ENCODE measurements at regions not wholly inside any gene's neighbourhood (a gene's known extent, or its start where the extent isn't known, plus 50 kb on each side); places are given as distances from the start of the nearest gene placed in this dataset.

DNA sequence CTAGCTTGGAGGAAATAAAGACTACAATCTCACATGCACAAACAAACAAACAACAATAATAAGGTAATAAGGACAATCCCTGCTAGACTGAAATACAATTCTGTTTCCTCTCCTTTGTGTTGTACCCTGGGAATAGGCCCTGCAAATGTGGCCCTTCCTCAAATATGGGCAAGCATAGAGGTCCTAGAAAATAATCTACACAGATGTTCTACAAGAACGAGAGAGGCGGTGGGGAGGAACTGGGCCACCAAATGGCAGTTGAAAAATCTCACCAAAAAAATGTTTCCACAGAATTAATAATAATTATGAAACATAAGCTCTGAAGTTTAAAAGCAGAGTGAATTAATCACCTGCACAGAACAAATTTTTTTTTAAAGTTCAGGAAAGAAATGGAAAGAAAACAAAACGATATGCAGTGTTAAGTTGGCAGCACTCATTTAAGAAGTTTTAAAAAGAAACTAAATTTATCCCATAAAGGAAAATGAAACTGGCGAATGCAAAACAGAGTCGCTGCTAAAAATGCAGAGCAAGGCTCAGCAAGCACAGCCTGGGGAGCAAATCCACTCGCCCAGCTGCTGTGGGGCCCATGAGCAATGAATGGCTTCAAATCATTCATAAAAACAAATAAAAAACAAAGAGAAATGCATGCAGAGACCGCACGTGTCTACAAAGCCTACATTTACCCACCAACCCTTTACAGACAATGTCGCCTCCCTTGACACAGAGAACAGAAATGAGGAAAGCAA, 475.4 kb downstream of the OCA2 start (continued):
- TF ChIP-seq, protein P1, sequence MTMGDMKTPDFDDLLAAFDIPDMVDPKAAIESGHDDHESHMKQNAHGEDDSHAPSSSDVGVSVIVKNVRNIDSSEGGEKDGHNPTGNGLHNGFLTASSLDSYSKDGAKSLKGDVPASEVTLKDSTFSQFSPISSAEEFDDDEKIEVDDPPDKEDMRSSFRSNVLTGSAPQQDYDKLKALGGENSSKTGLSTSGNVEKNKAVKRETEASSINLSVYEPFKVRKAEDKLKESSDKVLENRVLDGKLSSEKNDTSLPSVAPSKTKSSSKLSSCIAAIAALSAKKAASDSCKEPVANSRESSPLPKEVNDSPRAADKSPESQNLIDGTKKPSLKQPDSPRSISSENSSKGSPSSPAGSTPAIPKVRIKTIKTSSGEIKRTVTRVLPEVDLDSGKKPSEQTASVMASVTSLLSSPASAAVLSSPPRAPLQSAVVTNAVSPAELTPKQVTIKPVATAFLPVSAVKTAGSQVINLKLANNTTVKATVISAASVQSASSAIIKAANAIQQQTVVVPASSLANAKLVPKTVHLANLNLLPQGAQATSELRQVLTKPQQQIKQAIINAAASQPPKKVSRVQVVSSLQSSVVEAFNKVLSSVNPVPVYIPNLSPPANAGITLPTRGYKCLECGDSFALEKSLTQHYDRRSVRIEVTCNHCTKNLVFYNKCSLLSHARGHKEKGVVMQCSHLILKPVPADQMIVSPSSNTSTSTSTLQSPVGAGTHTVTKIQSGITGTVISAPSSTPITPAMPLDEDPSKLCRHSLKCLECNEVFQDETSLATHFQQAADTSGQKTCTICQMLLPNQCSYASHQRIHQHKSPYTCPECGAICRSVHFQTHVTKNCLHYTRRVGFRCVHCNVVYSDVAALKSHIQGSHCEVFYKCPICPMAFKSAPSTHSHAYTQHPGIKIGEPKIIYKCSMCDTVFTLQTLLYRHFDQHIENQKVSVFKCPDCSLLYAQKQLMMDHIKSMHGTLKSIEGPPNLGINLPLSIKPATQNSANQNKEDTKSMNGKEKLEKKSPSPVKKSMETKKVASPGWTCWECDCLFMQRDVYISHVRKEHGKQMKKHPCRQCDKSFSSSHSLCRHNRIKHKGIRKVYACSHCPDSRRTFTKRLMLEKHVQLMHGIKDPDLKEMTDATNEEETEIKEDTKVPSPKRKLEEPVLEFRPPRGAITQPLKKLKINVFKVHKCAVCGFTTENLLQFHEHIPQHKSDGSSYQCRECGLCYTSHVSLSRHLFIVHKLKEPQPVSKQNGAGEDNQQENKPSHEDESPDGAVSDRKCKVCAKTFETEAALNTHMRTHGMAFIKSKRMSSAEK (CRISPR knock-in tag; IDR thresholded peaks at IDR 0.05; ENCODE audit: borderline replicate concordance), result no peak
- TF ChIP-seq, protein P2, sequence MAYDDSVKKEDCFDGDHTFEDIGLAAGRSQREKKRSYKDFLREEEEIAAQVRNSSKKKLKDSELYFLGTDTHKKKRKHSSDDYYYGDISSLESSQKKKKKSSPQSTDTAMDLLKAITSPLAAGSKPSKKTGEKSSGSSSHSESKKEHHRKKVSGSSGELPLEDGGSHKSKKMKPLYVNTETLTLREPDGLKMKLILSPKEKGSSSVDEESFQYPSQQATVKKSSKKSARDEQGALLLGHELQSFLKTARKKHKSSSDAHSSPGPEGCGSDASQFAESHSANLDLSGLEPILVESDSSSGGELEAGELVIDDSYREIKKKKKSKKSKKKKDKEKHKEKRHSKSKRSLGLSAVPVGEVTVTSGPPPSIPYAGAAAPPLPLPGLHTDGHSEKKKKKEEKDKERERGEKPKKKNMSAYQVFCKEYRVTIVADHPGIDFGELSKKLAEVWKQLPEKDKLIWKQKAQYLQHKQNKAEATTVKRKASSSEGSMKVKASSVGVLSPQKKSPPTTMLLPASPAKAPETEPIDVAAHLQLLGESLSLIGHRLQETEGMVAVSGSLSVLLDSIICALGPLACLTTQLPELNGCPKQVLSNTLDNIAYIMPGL (CRISPR knock-in tag; IDR thresholded peaks at IDR 0.05), result no peak
- TF ChIP-seq, protein P3, sequence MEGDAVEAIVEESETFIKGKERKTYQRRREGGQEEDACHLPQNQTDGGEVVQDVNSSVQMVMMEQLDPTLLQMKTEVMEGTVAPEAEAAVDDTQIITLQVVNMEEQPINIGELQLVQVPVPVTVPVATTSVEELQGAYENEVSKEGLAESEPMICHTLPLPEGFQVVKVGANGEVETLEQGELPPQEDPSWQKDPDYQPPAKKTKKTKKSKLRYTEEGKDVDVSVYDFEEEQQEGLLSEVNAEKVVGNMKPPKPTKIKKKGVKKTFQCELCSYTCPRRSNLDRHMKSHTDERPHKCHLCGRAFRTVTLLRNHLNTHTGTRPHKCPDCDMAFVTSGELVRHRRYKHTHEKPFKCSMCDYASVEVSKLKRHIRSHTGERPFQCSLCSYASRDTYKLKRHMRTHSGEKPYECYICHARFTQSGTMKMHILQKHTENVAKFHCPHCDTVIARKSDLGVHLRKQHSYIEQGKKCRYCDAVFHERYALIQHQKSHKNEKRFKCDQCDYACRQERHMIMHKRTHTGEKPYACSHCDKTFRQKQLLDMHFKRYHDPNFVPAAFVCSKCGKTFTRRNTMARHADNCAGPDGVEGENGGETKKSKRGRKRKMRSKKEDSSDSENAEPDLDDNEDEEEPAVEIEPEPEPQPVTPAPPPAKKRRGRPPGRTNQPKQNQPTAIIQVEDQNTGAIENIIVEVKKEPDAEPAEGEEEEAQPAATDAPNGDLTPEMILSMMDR (IDR thresholded peaks at IDR 0.05), result no peak
- no peak for TF ChIP-seq ZNF671 (CRISPR knock-in tag; IDR thresholded peaks at IDR 0.05)
- TF ChIP-seq ELF4 (CRISPR knock-in tag; IDR thresholded peaks at IDR 0.05; ENCODE audit: low read depth), result no peak
- TF ChIP-seq ESRRA (CRISPR knock-in tag; IDR thresholded peaks at IDR 0.05; ENCODE audit: borderline replicate concordance), result no peak
- no peak for TF ChIP-seq SOX15 (CRISPR knock-in tag; IDR thresholded peaks at IDR 0.05)
- no peak for TF ChIP-seq SP1 (CRISPR knock-in tag; conservative IDR thresholded peaks at IDR 0.05)
- TF ChIP-seq CBFB (CRISPR knock-in tag; IDR thresholded peaks at IDR 0.05; ENCODE audit: low read depth), result no peak
- TF ChIP-seq GRHL2 (CRISPR knock-in tag; IDR thresholded peaks at IDR 0.05; ENCODE audit: insufficient replicate concordance, severe bottlenecking), result no peak
- TF ChIP-seq, protein P4, sequence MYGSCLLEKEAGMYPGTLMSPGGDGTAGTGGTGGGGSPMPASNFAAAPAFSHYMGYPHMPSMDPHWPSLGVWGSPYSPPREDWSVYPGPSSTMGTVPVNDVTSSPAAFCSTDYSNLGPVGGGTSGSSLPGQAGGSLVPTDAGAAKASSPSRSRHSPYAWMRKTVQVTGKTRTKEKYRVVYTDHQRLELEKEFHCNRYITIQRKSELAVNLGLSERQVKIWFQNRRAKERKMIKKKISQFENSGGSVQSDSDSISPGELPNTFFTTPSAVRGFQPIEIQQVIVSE (CRISPR knock-in tag; IDR thresholded peaks at IDR 0.05; ENCODE audit: borderline replicate concordance), result no peak
- no peak for TF ChIP-seq ZNF219 (CRISPR knock-in tag; IDR thresholded peaks at IDR 0.05; ENCODE audit: borderline replicate concordance)

DNA sequence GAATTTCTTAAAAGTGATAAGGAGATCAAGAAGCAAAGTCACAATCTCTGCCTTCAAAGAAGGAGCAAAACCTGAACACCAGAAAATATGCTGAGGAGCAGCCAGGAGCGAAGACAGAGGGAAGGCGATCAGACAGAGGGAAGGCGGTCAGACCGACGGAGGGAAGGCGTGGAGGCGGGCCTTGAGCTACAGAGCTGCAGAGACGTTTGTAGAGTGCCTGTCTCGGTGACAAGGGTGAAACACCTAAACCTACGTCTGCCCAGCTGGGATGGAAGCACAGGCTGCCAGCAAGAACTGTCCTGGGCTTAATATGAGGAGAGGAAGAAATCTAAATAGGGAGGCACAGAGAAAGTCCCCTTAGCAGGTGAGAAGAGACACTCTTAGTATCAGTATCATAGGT, 476.0 kb downstream of the OCA2 start:
- ChIA-PET CTCF (no interaction called here), POLR2A (no interaction called here)
- TF ChIP-seq NFE2L1 (CRISPR knock-in tag; IDR thresholded peaks at IDR 0.05) (no peak), GTF2I (CRISPR knock-in tag; conservative IDR thresholded peaks at IDR 0.05) (no peak), HMGA2 (CRISPR knock-in tag; IDR thresholded peaks at IDR 0.05) (no peak), JUN (CRISPR knock-in tag; IDR thresholded peaks at IDR 0.05) (no peak), ATF1 (CRISPR knock-in tag; IDR thresholded peaks at IDR 0.05) (no peak), ZNF121 (CRISPR knock-in tag; IDR thresholded peaks at IDR 0.05) (no peak), FOXJ3 (CRISPR knock-in tag; IDR thresholded peaks at IDR 0.05; ENCODE audit: borderline replicate concordance) (no peak)
- TF ChIP-seq, protein P5, sequence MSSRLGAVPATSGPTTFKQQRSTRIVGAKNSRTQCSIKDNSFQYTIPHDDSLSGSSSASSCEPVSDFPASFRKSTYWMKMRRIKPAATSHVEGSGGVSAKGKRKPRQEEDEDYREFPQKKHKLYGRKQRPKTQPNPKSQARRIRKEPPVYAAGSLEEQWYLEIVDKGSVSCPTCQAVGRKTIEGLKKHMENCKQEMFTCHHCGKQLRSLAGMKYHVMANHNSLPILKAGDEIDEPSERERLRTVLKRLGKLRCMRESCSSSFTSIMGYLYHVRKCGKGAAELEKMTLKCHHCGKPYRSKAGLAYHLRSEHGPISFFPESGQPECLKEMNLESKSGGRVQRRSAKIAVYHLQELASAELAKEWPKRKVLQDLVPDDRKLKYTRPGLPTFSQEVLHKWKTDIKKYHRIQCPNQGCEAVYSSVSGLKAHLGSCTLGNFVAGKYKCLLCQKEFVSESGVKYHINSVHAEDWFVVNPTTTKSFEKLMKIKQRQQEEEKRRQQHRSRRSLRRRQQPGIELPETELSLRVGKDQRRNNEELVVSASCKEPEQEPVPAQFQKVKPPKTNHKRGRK (CRISPR knock-in tag; IDR thresholded peaks at IDR 0.05; ENCODE audit: borderline replicate concordance), result no peak
- TF ChIP-seq, protein P6, sequence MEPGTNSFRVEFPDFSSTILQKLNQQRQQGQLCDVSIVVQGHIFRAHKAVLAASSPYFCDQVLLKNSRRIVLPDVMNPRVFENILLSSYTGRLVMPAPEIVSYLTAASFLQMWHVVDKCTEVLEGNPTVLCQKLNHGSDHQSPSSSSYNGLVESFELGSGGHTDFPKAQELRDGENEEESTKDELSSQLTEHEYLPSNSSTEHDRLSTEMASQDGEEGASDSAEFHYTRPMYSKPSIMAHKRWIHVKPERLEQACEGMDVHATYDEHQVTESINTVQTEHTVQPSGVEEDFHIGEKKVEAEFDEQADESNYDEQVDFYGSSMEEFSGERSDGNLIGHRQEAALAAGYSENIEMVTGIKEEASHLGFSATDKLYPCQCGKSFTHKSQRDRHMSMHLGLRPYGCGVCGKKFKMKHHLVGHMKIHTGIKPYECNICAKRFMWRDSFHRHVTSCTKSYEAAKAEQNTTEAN (CRISPR knock-in tag; IDR thresholded peaks at IDR 0.05), result no peak
- TF ChIP-seq, protein P7, sequence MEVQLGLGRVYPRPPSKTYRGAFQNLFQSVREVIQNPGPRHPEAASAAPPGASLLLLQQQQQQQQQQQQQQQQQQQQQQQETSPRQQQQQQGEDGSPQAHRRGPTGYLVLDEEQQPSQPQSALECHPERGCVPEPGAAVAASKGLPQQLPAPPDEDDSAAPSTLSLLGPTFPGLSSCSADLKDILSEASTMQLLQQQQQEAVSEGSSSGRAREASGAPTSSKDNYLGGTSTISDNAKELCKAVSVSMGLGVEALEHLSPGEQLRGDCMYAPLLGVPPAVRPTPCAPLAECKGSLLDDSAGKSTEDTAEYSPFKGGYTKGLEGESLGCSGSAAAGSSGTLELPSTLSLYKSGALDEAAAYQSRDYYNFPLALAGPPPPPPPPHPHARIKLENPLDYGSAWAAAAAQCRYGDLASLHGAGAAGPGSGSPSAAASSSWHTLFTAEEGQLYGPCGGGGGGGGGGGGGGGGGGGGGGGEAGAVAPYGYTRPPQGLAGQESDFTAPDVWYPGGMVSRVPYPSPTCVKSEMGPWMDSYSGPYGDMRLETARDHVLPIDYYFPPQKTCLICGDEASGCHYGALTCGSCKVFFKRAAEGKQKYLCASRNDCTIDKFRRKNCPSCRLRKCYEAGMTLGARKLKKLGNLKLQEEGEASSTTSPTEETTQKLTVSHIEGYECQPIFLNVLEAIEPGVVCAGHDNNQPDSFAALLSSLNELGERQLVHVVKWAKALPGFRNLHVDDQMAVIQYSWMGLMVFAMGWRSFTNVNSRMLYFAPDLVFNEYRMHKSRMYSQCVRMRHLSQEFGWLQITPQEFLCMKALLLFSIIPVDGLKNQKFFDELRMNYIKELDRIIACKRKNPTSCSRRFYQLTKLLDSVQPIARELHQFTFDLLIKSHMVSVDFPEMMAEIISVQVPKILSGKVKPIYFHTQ (CRISPR knock-in tag; IDR thresholded peaks at IDR 0.05), result no peak

More for the DNA sequence above, 476.0 kb downstream of the OCA2 start:
- H3K27ac Mint-ChIP-seq, result no peak overlapping the region
- peaks cover 23% of the 10 kb centered on the region for H3K9me3 Mint-ChIP-seq
- no peak overlapping the region for H3K4me3 Mint-ChIP-seq
- 0 out of 2 replicates have a peak, but pooled peaks cover 2% of the 10 kb centered on the region for H3K27me3 Mint-ChIP-seq (ENCODE audit: low read depth)
- H3K4me1 Mint-ChIP-seq, result peaks cover 10% of the 10 kb centered on the region
- peak; percentile 72 for ATAC-seq
- DNase-seq (ENCODE audit: low spot score), result no peak
- H3K36me3 Mint-ChIP-seq, result peaks cover 17% of the 10 kb centered on the region

Measured in WTC11 (cell line).